ENCODE measurements at regions not wholly inside any gene's neighbourhood (a gene's known extent, or its start where the extent isn't known, plus 50 kb on each side); places are given as distances from the start of the nearest gene placed in this dataset.

- DNase-seq (ENCODE audit: low spot score) = no peak
Observed at GRCh38 chr4:83171436-83172039, 57.0 kb upstream of the PLAC8 start.

GRCh38 chr4:83170952-83171399 is 56.4 kb upstream of the PLAC8 start:
- DNase-seq (ENCODE audit: low spot score) = no peak

Data from iPS-NIHi11 (cell line).